HepG2 (cell line): ENCODE measurements at regions not wholly inside any gene's neighbourhood (a gene's known extent, or its start where the extent isn't known, plus 50 kb on each side); places are given as distances from the start of the nearest gene placed in this dataset.

ENCODE experiments used
- ATAC-seq: fragments of 200-7000 bp; cut with Tn5 transposase; 3 replicates; pipeline ENCODE4 v1.9.1; 2020; ENCODE audit warnings: mild to moderate bottlenecking, moderate library complexity
- BruUV-seq: library from RNA; stranded (reverse); fragments of 400-500 nt; replicated peaks from 2 replicates; lab custom pipeline; 2021; lab: Mats Ljungman, UMichigan
- CTCF ChIA-PET: fragments of 300-600 bp; formaldehyde crosslinking; extraction: SDS; loops from one replicate; lab custom pipeline; 2021; ENCODE audit warnings: low total read pairs, inconsistent platforms, low intra/inter-chr PET ratio; lab: Yijun Ruan, JAX
- POLR2A ChIA-PET: fragments of 350-600 bp; sonication (Branson Sonifier 250); formaldehyde crosslinking; loops from one replicate; lab custom pipeline; 2020; ENCODE audit warnings: antibody characterized with exemption, inconsistent platforms; lab: Yijun Ruan, JAX
- DNase-seq: peaks from one replicate; pipeline ENCODE4 v3.0.0-alpha.2; 2015; ENCODE audit warnings: low spot score
- FAIRE-seq: peaks from 3 replicates; lab custom pipeline; 2011; peaks lifted over from hg19 to GRCh38; lab: Jason Lieb, UNC
- H2AFZ ChIP-seq: one replicate; pipeline ENCODE4 v1.6.1; 2011; ENCODE audit warnings: low read length, inconsistent platforms
- H3K27ac ChIP-seq: fragments of 300-600 bp; 3 replicates; pipeline ENCODE4 v1.8.0; 2011; ENCODE audit warnings: mixed run types, mild to moderate bottlenecking, mixed read lengths, low read length, inconsistent platforms; ENCODE audit not compliant: insufficient read depth; ENCODE audit errors: extremely low read length
- H3K27me3 ChIP-seq, 2 experiments: fragments of 200-600 bp in 1 of 2; 2 replicates in 1 of 2; 3 replicates in 1 of 2; pipeline versions ENCODE4 v1.6.0 to v1.8.0; 2011; ENCODE audit warnings: low read length in 2 of 2, mild to moderate bottlenecking in 2 of 2, moderate library complexity in 2 of 2, inconsistent platforms in 1 of 2; ENCODE audit not compliant: insufficient read depth in 2 of 2, control insufficient read depth in 1 of 2
- H3K36me3 ChIP-seq, 2 experiments: fragments of 200-600 bp in 1 of 2; replicated peaks in 1 of 2; 2 replicates in 1 of 2; 3 replicates in 1 of 2; pipeline versions ENCODE4 v1.5.1 to v1.8.0; 2011; ENCODE audit warnings: low read length in 2 of 2, inconsistent platforms in 1 of 2; ENCODE audit not compliant: insufficient read depth in 2 of 2, control insufficient read depth in 1 of 2
- H3K4me1 ChIP-seq: 2 replicates; pipeline ENCODE4 v1.5.1; 2012; ENCODE audit warnings: low read length, inconsistent platforms; ENCODE audit not compliant: insufficient read depth
- H3K4me2 ChIP-seq: 2 replicates; pipeline ENCODE4 v1.6.0; 2011; ENCODE audit warnings: low read depth, low read length, inconsistent platforms
- H3K4me3 ChIP-seq, 3 experiments: fragments of 200-600 bp in 1 of 3; sonication (generic), shearing (Covaris generic) in 1 of 3; replicated peaks in 1 of 3; 2 replicates each; pipeline ENCODE4 v1.5.1; 2011 to 2016; ENCODE audit warnings: low read length in 3 of 3, inconsistent platforms in 2 of 3, low read depth in 2 of 3, mild to moderate bottlenecking in 2 of 3, control low read depth in 1 of 3, mixed read lengths in 1 of 3; ENCODE audit not compliant: insufficient read depth in 1 of 3
- H3K79me2 ChIP-seq: one replicate; pipeline ENCODE4 v1.6.1; 2011; ENCODE audit warnings: low read length, inconsistent platforms; ENCODE audit not compliant: insufficient read depth
- H3K9ac ChIP-seq: 2 replicates; pipeline ENCODE4 v1.6.0; 2011; ENCODE audit warnings: mild to moderate bottlenecking, low read depth, low read length, inconsistent platforms; ENCODE audit not compliant: insufficient read depth
- H3K9me3 ChIP-seq: 2 replicates; pipeline ENCODE4 v1.5.1; 2012; ENCODE audit warnings: mild to moderate bottlenecking, low read length
- H4K20me1 ChIP-seq: 2 replicates; pipeline ENCODE4 v1.6.0; 2011; ENCODE audit warnings: inconsistent platforms, mild to moderate bottlenecking, low read length, moderate library complexity; ENCODE audit not compliant: insufficient read depth
- ESRRA ChIP-seq: sonication (generic); formaldehyde crosslinking; IDR thresholded peaks from 2 replicates; pipeline ENCODE4 v1.5.1; 2020; ENCODE audit warnings: mild to moderate bottlenecking, low read depth, missing genetic modification reagents
- FOXC1 ChIP-seq: sonication (generic); formaldehyde crosslinking; IDR thresholded peaks from 2 replicates; pipeline ENCODE4 v1.8.0; 2022; ENCODE audit warnings: mild to moderate bottlenecking, missing genetic modification reagents, borderline replicate concordance
- HOXA5 ChIP-seq: sonication (generic); formaldehyde crosslinking; IDR thresholded peaks from 2 replicates; pipeline ENCODE4 v1.4.0; 2020; ENCODE audit warnings: missing genetic modification reagents
- MLLT10 ChIP-seq: sonication (generic); formaldehyde crosslinking; IDR thresholded peaks from 2 replicates; pipeline ENCODE4 v1.4.0; 2020; ENCODE audit warnings: missing genetic modification reagents
- MTERF4 ChIP-seq: sonication (generic); formaldehyde crosslinking; IDR thresholded peaks from 2 replicates; pipeline ENCODE4 v1.8.0; 2023; ENCODE audit warnings: mild to moderate bottlenecking, missing genetic modification reagents
- PCBP1 ChIP-seq: fragments of 200-400 bp; formaldehyde crosslinking; IDR thresholded peaks from 2 replicates; pipeline ENCODE4 v1.6.1; 2017; ENCODE audit warnings: mild to moderate bottlenecking, low read depth, low read length, borderline replicate concordance
- TBP ChIP-seq: sonication (generic); formaldehyde crosslinking; IDR thresholded peaks from 2 replicates; pipeline ENCODE4 v1.5.0; 2020; ENCODE audit warnings: missing genetic modification reagents
- ZBTB1 ChIP-seq: sonication (generic); formaldehyde crosslinking; IDR thresholded peaks from 2 replicates; pipeline ENCODE4 v1.4.0; 2020; ENCODE audit warnings: missing genetic modification reagents, borderline replicate concordance
- ZBTB34 ChIP-seq: sonication (generic); formaldehyde crosslinking; IDR thresholded peaks from 2 replicates; pipeline ENCODE4 v1.8.0; 2022; ENCODE audit warnings: mild to moderate bottlenecking, missing genetic modification reagents
- ZNF142 ChIP-seq: sonication (generic); formaldehyde crosslinking; IDR thresholded peaks from 2 replicates; pipeline ENCODE4 v1.4.0; 2020; ENCODE audit warnings: missing genetic modification reagents
- ZNF18 ChIP-seq: sonication (generic); formaldehyde crosslinking; IDR thresholded peaks from 2 replicates; pipeline ENCODE4 v1.8.0; 2022; ENCODE audit warnings: mild to moderate bottlenecking, missing genetic modification reagents; ENCODE audit not compliant: insufficient replicate concordance
- ZNF205 ChIP-seq: IDR thresholded peaks from 2 replicates; pipeline ENCODE4 v1.6.1; 2018; ENCODE audit warnings: missing biosample characterization, missing genetic modification reagents
- ZNF75D ChIP-seq: sonication (generic); formaldehyde crosslinking; IDR thresholded peaks from 2 replicates; pipeline ENCODE4 v1.8.1; 2023; ENCODE audit warnings: missing genetic modification reagents, mild to moderate bottlenecking, borderline replicate concordance
- ZSCAN30 ChIP-seq: sonication (generic); formaldehyde crosslinking; IDR thresholded peaks from 2 replicates; pipeline ENCODE4 v1.5.0; 2020; ENCODE audit warnings: mild to moderate bottlenecking, missing genetic modification reagents
- WGBS: methylation state at CpG from one replicate; pipeline ENCODE4 v1.1.6; 2017; ENCODE audit warnings: low lambda C conversion rate; 5-methylcytosine and 5-hydroxymethylcytosine counted together
- in situ Hi-C: cut with HindIII; loops from 2 replicates; pipeline ENCODE4 v1.10.0; 2017; ENCODE audit warnings: low pct_unique_long_range_greater_than_20kb; ENCODE audit not compliant: extremely low pct_ligation_motif_present
- intact Hi-C: fragments of 100-400 bp; cut with micrococcal nuclease; formaldehyde crosslinking; loops from one replicate; pipeline ENCODE4 v1.10.0; 2022; ENCODE audit not compliant: unreplicated experiment

GRCh38 chr3:19825193-19825592, 108.8 kb downstream of the EFHB start:
- POLR2A ChIA-PET = no interaction called here
- TF ChIP-seq ZNF205 (CRISPR knock-in tag) (no peak), HOXA5 (no peak), TBP (no peak), ZNF18 (CRISPR knock-in tag) (no peak), MLLT10 (CRISPR knock-in tag) (no peak), ZNF142 (no peak), ZBTB34 (no peak), ZNF75D (no peak), ZBTB1 (CRISPR knock-in tag) (no peak), PCBP1 (no peak), ZSCAN30 (CRISPR knock-in tag) (no peak), FOXC1 (no peak), ESRRA (CRISPR knock-in tag) (no peak), MTERF4 (CRISPR knock-in tag) (no peak)

More at GRCh38 chr3:19825193-19825592, 108.8 kb downstream of the EFHB start:
- H3K27me3 ChIP-seq = no peaks in the 10 kb centered on the region
- no peaks in the 10 kb centered on the region for H3K79me2 ChIP-seq
- no peak overlapping the region for H3K4me3 ChIP-seq
- ATAC-seq = no peak
- no peaks in the 10 kb centered on the region for H4K20me1 ChIP-seq
- 11% methylated on average over 1 of the region's 1 CpG for WGBS
- no TSS peak for BruUV-seq
- H3K36me3 ChIP-seq = no peaks in the 10 kb centered on the region
- DNase-seq = no peak
- FAIRE-seq = no peak
- H3K4me2 ChIP-seq = no peak overlapping the region
- CTCF ChIA-PET = no interaction called here
- intact Hi-C loops = no loop called here
- H3K4me1 ChIP-seq = no peaks in the 10 kb centered on the region
- H3K27ac ChIP-seq = no peak overlapping the region
- H3K9ac ChIP-seq = no peak overlapping the region
- H3K9me3 ChIP-seq = peaks cover 11% of the 10 kb centered on the region; the same call in 1 of the 2 replicates
- H2AFZ ChIP-seq = no peak overlapping the region
- in situ Hi-C loops = no loop called here
